ENCODE measurements at regions not wholly inside any gene's neighbourhood (a gene's known extent, or its start where the extent isn't known, plus 50 kb on each side); places are given as distances from the start of the nearest gene placed in this dataset.

DNA sequence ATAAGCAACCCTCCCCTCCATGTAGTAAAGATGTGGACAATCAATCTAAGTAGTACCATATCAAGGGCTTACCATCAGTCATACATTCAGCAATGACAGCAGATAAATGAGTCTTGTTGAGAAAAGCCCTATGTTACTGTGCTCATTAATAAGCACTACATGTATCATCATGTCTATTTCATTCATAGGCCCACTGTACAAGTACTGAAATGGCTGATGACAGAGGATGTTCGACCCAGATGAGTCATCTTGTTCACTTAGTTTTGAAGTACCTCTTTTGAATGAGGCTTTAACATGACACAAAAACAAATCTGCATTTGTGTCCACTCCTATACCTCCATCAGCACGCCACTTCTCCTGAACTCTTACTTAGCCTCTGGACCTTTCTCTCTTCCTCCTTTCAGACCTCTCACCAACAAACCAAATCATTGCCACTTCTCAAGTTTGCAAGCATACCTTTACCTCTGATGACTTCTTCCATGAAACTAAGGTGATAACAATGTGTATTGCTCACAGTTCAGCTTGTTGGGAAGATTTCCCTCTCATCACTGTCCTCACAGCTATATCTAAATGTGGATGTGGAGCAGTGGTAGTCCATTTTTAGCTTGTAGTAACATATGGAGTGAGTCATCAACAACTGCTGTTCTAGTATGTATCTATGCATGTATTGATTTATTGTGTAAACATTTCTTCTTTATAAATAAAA is 921.0 kb upstream of the SLC39A10 start:
- no peak overlapping the region for H3K4me3 Mint-ChIP-seq
- H3K9me3 Mint-ChIP-seq, result peaks cover 7% of the 10 kb centered on the region
- H3K36me3 Mint-ChIP-seq (ENCODE audit: low read depth), result no peaks in the 10 kb centered on the region
- TF ChIP-seq, protein P1, sequence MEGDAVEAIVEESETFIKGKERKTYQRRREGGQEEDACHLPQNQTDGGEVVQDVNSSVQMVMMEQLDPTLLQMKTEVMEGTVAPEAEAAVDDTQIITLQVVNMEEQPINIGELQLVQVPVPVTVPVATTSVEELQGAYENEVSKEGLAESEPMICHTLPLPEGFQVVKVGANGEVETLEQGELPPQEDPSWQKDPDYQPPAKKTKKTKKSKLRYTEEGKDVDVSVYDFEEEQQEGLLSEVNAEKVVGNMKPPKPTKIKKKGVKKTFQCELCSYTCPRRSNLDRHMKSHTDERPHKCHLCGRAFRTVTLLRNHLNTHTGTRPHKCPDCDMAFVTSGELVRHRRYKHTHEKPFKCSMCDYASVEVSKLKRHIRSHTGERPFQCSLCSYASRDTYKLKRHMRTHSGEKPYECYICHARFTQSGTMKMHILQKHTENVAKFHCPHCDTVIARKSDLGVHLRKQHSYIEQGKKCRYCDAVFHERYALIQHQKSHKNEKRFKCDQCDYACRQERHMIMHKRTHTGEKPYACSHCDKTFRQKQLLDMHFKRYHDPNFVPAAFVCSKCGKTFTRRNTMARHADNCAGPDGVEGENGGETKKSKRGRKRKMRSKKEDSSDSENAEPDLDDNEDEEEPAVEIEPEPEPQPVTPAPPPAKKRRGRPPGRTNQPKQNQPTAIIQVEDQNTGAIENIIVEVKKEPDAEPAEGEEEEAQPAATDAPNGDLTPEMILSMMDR (IDR thresholded peaks at IDR 0.05; ENCODE audit: unreplicated experiment in 3 of 3), result no peak
- H3K27ac Mint-ChIP-seq, result no peak overlapping the region
- no peaks in the 10 kb centered on the region for H3K27me3 Mint-ChIP-seq (ENCODE audit: low read depth)
- no peaks in the 10 kb centered on the region for H3K4me1 Mint-ChIP-seq

DNA sequence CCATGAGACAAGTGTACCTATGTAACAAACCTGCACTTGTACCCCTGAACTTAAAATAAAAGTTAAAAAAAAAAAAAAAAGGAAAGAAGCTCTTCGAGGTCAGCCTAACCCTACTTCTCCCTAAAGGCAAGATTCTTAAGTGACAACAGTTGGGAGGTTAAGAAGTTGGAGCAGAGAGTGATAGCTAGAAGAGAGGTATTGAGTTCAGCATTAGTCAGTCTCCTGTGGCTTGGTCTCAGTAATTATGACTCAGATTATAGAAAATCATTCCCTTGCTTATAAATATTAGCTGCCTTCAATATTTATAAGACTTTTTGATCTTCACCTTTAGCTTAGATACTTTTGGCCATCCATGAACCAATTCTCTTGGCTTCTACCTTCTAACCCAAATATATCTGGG is 926.8 kb upstream of the SLC39A10 start:
- H3K4me1 Mint-ChIP-seq, result peaks cover 5% of the 10 kb centered on the region
- peaks cover 4% of the 10 kb centered on the region for H3K9me3 Mint-ChIP-seq
- no peaks in the 10 kb centered on the region for H3K27me3 Mint-ChIP-seq (ENCODE audit: low read depth)
- TF ChIP-seq, protein P1 (IDR thresholded peaks at IDR 0.05; ENCODE audit: unreplicated experiment in 3 of 3), result no peak
- H3K27ac Mint-ChIP-seq, result no peak overlapping the region
- no peak overlapping the region for H3K4me3 Mint-ChIP-seq
- no peaks in the 10 kb centered on the region for H3K36me3 Mint-ChIP-seq (ENCODE audit: low read depth)

- Mint-ChIP-seq H3K9me3 (no peaks in the 10 kb centered on the region), H3K27me3 (ENCODE audit: low read depth) (no peaks in the 10 kb centered on the region), H3K4me3 (no peak overlapping the region), H3K36me3 (ENCODE audit: low read depth) (no peaks in the 10 kb centered on the region), H3K27ac (no peak overlapping the region), H3K4me1 (peaks cover 12% of the 10 kb centered on the region)
- TF ChIP-seq, protein P1 (IDR thresholded peaks at IDR 0.05; ENCODE audit: unreplicated experiment in 3 of 3), result no peak
Measured at GRCh38 chr2:194725169-194725568, 931.9 kb upstream of the SLC39A10 start.

GRCh38 chr2:194723446-194723845 is 933.6 kb upstream of the SLC39A10 start:
- Mint-ChIP-seq H3K4me1 (peaks cover 12% of the 10 kb centered on the region), H3K27me3 (ENCODE audit: low read depth) (no peaks in the 10 kb centered on the region), H3K9me3 (no peaks in the 10 kb centered on the region), H3K36me3 (ENCODE audit: low read depth) (no peaks in the 10 kb centered on the region), H3K27ac (peak overlapping the region in 2 of 3 experiments; percentile 59 to 60), H3K4me3 (peak overlapping the region in 1 of 3 experiments; percentile 37)
- TF ChIP-seq, protein P1 (IDR thresholded peaks at IDR 0.05; ENCODE audit: unreplicated experiment in 3 of 3), result no peak

DNA sequence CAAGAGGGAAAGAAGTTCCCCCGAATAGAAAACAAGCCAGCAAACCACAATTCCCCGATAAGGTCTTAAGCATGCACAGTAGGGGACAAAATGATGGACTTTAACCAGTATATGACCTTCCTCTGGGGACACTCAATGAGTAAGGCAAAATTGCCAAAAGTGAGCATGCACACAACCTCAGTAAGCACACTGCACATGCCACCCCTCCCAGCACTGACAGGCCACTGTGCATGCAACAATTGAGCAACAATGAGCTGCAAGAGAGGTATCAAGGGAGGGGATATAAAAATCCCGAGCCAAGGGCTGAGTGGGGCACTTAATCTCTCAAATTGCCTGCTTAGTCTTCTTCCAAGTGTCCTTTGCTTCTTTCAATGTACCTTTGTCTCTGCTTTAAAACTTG is 935.8 kb upstream of the SLC39A10 start:
- TF ChIP-seq, protein P1 (IDR thresholded peaks at IDR 0.05; ENCODE audit: unreplicated experiment in 3 of 3), result no peak
- Mint-ChIP-seq H3K4me3 (no peak overlapping the region), H3K27ac (no peak overlapping the region), H3K27me3 (ENCODE audit: low read depth) (no peaks in the 10 kb centered on the region), H3K9me3 (no peaks in the 10 kb centered on the region), H3K36me3 (ENCODE audit: low read depth) (no peaks in the 10 kb centered on the region), H3K4me1 (peaks cover 7% of the 10 kb centered on the region)

- no peaks in the 10 kb centered on the region for H3K27me3 Mint-ChIP-seq (ENCODE audit: low read depth)
- no peak overlapping the region for H3K4me3 Mint-ChIP-seq
- no peaks in the 10 kb centered on the region for H3K36me3 Mint-ChIP-seq (ENCODE audit: low read depth)
- H3K9me3 Mint-ChIP-seq, result no peaks in the 10 kb centered on the region
- H3K27ac Mint-ChIP-seq, result no peak overlapping the region
- TF ChIP-seq, protein P1 (IDR thresholded peaks at IDR 0.05; ENCODE audit: unreplicated experiment in 3 of 3), result no peak
- H3K4me1 Mint-ChIP-seq, result peaks cover 10% of the 10 kb centered on the region
Measured at GRCh38 chr2:194720462-194720861, 936.6 kb upstream of the SLC39A10 start.
